HEK293T (cell line): ENCODE measurements at regions not wholly inside any gene's neighbourhood (a gene's known extent, or its start where the extent isn't known, plus 50 kb on each side); places are given as distances from the start of the nearest gene placed in this dataset.

Source experiments
- ELF4 ChIP-seq: fragments of 450-650 bp; IDR thresholded peaks from 2 replicates; pipeline ENCODE4 v1.6.1; 2017; ENCODE audit warnings: antibody characterized with exemption
- LEF1 ChIP-seq: fragments of 450-650 bp; IDR thresholded peaks from 2 replicates; pipeline ENCODE4 v1.6.1; 2017; ENCODE audit warnings: mild to moderate bottlenecking, borderline replicate concordance
- NFRKB ChIP-seq: fragments of 450-650 bp; IDR thresholded peaks from 2 replicates; pipeline ENCODE4 v1.6.1; 2016; ENCODE audit warnings: mild to moderate bottlenecking, moderate library complexity
- PKNOX1 ChIP-seq: fragments of 450-650 bp; IDR thresholded peaks from 2 replicates; pipeline ENCODE4 v1.6.1; 2016
- SUZ12 ChIP-seq: fragments of 450-650 bp; IDR thresholded peaks from 2 replicates; pipeline ENCODE4 v1.6.1; 2016; ENCODE audit warnings: mild to moderate bottlenecking
- TARDBP ChIP-seq: fragments of 450-650 bp; IDR thresholded peaks from 2 replicates; pipeline ENCODE4 v1.6.1; 2016
- ZNF384 ChIP-seq: fragments of 450-650 bp; IDR thresholded peaks from 2 replicates; pipeline ENCODE4 v1.6.1; 2016

- TF ChIP-seq NFRKB (no peak), LEF1 (no peak), ZNF384 (no peak), PKNOX1 (no peak), TARDBP (no peak), SUZ12 (no peak), ELF4 (no peak)
These were observed 429.8 kb upstream of the CDH2 start for GRCh38 chr18:28606686-28607085.
